Lung (tissue), 11 donors: ENCODE measurements at regions not wholly inside any gene's neighbourhood (a gene's known extent, or its start where the extent isn't known, plus 50 kb on each side); places are given as distances from the start of the nearest gene placed in this dataset.

Experiments
- ATAC-seq: fragments of 200-7000 bp; cut with Tn5 transposase; one replicate; pipeline ENCODE4 v1.9.1; 2020; ENCODE audit warnings: moderate number of reproducible peaks; ENCODE audit not compliant: insufficient read depth, low FRiP score
- DNase-seq, 3 donors: peaks; one replicate each; pipeline ENCODE4 v3.0.0-alpha.2; 2013 to 2017
- H3K27ac ChIP-seq, 2 donors: one replicate each; pipeline ENCODE4 v1.5.1; 2013; ENCODE audit warnings: mild to moderate bottlenecking in 2 of 2, moderate library complexity in 2 of 2, control low read depth in 1 of 2, inconsistent platforms in 1 of 2, low read depth in 1 of 2, low read length in 1 of 2
- H3K27me3 ChIP-seq, 3 donors: one replicate each; pipeline ENCODE4 v1.5.1; 2013; ENCODE audit warnings: low read length in 2 of 3; ENCODE audit not compliant: control insufficient read depth in 3 of 3, insufficient read depth in 3 of 3
- H3K36me3 ChIP-seq, 4 donors: one replicate each; pipeline ENCODE4 v1.5.1; 2013; ENCODE audit warnings: low read length in 4 of 4, mild to moderate bottlenecking in 1 of 4, moderate library complexity in 1 of 4; ENCODE audit not compliant: control insufficient read depth in 4 of 4, insufficient read depth in 4 of 4
- H3K4me1 ChIP-seq, 5 donors: one replicate each; pipeline ENCODE4 v1.5.1; 2013; ENCODE audit warnings: low read length in 5 of 5, mild to moderate bottlenecking in 2 of 5, moderate library complexity in 1 of 5; ENCODE audit not compliant: control insufficient read depth in 5 of 5, insufficient read depth in 5 of 5
- H3K4me3 ChIP-seq: one replicate; pipeline ENCODE4 v1.5.1; 2013; ENCODE audit warnings: mild to moderate bottlenecking, control low read depth, moderate library complexity
- H3K9ac ChIP-seq, 2 donors: one replicate each; pipeline ENCODE4 v1.5.1; 2013; ENCODE audit warnings: low read length in 2 of 2, control low read depth in 1 of 2; ENCODE audit not compliant: insufficient read depth in 1 of 2
- H3K9me3 ChIP-seq, 4 donors: one replicate each; pipeline ENCODE4 v1.5.1; 2013; ENCODE audit warnings: low read length in 3 of 4, mild to moderate bottlenecking in 1 of 4, moderate library complexity in 1 of 4; ENCODE audit not compliant: control insufficient read depth in 4 of 4, insufficient read depth in 3 of 4
- WGBS, 2 donors: extraction: QIAGEN DNeasy Blood & Tissue Kit; methylation state at CpG; one replicate each; pipeline ENCODE4 v1.1.7; 2013; 5-methylcytosine and 5-hydroxymethylcytosine counted together
- TF ChIP-seq, protein P1 (sequence below): IDR thresholded peaks from 2 replicates; pipeline ENCODE4 v1.5.1; 2012; ENCODE audit warnings: mild to moderate bottlenecking; ENCODE audit errors: control extremely low read depth, extremely low read depth
- donor health status: control.
- donor health status: control.
- donor health status: Bipolar disorder and iron deficiency.
- donor health status: healthy.
- donor health status: DM: yes; HTN: yes; CAD: no.

DNA sequence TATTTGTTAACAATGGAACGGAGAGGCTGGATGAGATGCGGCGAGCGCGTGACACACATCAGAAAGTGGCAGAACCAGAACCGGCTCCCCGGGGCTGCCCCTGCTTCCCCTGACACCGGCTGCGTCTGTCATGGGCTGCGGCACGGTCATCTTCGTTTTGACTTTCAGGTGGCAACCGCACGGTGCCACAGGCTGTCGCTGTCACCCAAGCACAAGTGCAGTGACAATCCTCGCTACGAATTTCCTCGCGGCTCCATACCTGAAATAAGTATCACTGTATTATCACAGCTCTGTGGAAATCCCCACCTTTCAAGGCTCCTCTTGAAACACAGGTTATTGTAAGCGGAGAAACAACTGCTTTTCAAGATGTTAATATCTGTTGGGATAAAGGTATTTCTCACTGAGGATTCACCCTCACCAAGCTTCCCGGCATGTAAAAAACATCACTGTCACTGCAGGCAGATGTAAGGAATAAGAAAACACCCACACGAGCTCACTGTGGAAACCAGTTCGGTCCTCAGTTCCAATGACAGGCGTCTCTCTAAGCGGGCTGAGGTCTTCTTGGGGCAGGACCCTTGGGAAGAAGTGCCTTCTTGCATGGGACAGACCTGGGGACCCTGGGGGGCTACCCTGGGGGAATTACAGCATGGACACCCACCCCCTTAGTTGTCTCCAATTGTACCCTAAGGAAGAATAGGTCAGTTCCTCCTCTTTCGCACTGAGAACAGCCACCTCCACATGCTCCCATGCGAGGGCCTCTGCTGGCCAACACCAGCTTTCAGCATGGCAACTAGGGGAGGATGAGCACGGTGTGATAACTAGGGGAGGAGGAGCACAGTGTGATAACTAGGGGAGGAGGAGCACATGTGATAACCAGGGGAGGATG lies 86.3 kb downstream of the DACT2 start:
- ATAC-seq = no peak
- Histone ChIP-seq H3K36me3 (no peaks in the 10 kb centered on the region), H3K9me3 (no peaks in the 10 kb centered on the region), H3K4me1 (peaks cover 0 to 13% (median 2%) of the 10 kb centered on the region in 5 donors), H3K27me3 (no peaks in the 10 kb centered on the region), H3K4me3 (no peak overlapping the region), H3K9ac (no peak overlapping the region), H3K27ac (no peak overlapping the region)
- 80 to 84% methylated on average over 28 of the region's 28 CpGs for WGBS, 2 donors
- TF ChIP-seq, protein P1, sequence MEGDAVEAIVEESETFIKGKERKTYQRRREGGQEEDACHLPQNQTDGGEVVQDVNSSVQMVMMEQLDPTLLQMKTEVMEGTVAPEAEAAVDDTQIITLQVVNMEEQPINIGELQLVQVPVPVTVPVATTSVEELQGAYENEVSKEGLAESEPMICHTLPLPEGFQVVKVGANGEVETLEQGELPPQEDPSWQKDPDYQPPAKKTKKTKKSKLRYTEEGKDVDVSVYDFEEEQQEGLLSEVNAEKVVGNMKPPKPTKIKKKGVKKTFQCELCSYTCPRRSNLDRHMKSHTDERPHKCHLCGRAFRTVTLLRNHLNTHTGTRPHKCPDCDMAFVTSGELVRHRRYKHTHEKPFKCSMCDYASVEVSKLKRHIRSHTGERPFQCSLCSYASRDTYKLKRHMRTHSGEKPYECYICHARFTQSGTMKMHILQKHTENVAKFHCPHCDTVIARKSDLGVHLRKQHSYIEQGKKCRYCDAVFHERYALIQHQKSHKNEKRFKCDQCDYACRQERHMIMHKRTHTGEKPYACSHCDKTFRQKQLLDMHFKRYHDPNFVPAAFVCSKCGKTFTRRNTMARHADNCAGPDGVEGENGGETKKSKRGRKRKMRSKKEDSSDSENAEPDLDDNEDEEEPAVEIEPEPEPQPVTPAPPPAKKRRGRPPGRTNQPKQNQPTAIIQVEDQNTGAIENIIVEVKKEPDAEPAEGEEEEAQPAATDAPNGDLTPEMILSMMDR = no peak
- DNase-seq = no peak

DNA sequence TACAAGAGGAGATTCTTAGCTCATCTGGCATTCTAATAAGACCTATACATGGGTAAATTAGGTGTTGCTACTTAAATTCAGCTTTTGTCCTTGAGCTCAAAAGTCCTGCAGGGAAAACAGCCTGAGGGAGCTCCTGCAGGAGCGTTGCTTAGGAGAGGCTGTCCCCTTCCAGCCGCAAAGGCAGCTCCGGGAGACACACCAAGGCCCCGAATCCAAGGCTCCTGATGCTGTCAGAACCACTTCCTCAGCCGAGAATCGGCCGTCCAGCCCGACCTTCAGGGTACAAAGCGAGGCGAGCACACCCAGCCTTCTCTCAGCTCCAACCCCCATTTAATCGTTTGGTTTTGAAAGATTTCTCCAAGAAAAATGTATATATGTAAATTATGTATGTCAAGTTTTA lies 87.0 kb downstream of the DACT2 start:
- DNase-seq = no peak

DNA sequence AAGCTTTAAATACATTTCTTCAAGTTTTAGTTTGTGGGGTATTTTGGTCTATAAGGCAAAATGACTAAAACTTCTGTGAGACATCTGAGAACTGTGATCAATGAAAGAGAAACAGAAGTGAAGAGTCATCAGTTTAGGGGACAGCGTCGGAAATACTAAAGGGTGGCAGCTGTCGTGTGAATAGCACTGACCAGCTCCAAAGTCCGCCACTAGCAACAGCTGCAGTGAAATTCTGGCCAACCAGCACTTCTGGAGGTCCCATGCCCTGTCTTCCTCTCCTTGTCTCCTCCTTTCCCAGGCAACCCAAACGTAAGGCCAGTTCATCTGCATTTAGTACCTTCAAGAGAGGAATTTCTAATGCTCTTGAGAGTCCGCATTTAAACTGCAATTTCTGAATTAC lies 87.5 kb downstream of the DACT2 start:
- no peaks in the 10 kb centered on the region for H3K36me3 ChIP-seq
- ATAC-seq (no peak), DNase-seq (peak; percentile 31 to 50 (median 46))
- no peak overlapping the region for H3K4me3 ChIP-seq
- H3K27ac ChIP-seq = no peak overlapping the region
- WGBS, 2 donors = 55 to 66% methylated on average over 6 of the region's 6 CpGs
- TF ChIP-seq, protein P1 = no peak
- H3K27me3 ChIP-seq = no peaks in the 10 kb centered on the region
- no peak overlapping the region for H3K9ac ChIP-seq
- H3K4me1 ChIP-seq = peaks cover 0 to 13% (median 2%) of the 10 kb centered on the region in 5 donors
- H3K9me3 ChIP-seq = no peaks in the 10 kb centered on the region

More for the DNA sequence above, 87.0 kb downstream of the DACT2 start:
- Histone ChIP-seq H3K9ac (no peak overlapping the region), H3K36me3 (no peaks in the 10 kb centered on the region), H3K4me3 (no peak overlapping the region), H3K4me1 (peaks cover 0 to 13% (median 2%) of the 10 kb centered on the region in 5 donors), H3K27me3 (no peaks in the 10 kb centered on the region), H3K9me3 (no peaks in the 10 kb centered on the region), H3K27ac (no peak overlapping the region)
- 43 to 66% methylated on average over 11 of the region's 11 CpGs for WGBS, 2 donors
- ATAC-seq = no peak
- TF ChIP-seq, protein P1 = no peak
